SK-N-SH (cell line): ENCODE measurements at regions not wholly inside any gene's neighbourhood (a gene's known extent, or its start where the extent isn't known, plus 50 kb on each side); places are given as distances from the start of the nearest gene placed in this dataset.

Source experiments
- CTCF ChIA-PET: fragments of 300-600, 350-600 bp; formaldehyde crosslinking; extraction: SDS; loops from one replicate; lab custom pipeline; 2021; lab: Yijun Ruan, JAX
- POLR2A ChIA-PET: fragments of 350-600 bp; sonication (Branson Sonifier 250); formaldehyde crosslinking; extraction: SDS; loops from one replicate; lab custom pipeline; 2020; ENCODE audit warnings: antibody characterized with exemption, inconsistent platforms; lab: Yijun Ruan, JAX
- DNase-seq: peaks from one replicate; pipeline ENCODE4 v3.0.0; 2012
- H2AFZ ChIP-seq: fragments of 200-600 bp; sonication (generic); 2 replicates; pipeline ENCODE4 v1.8.1; 2016; ENCODE audit warnings: antibody characterized with exemption, mild to moderate bottlenecking, low read depth
- H3F3A ChIP-seq: fragments of 200-600 bp; sonication (generic); replicated peaks from 2 replicates; pipeline ENCODE3; 2016; ENCODE audit warnings: antibody characterized with exemption, mild to moderate bottlenecking; ENCODE audit not compliant: insufficient read depth
- H3K27ac ChIP-seq, 2 experiments: fragments of 200-500 bp in 1 of 2; fragments of 200-600 bp in 1 of 2; sonication (Bioruptor generic) in 1 of 2; sonication (generic), shearing (Covaris generic) in 1 of 2; 2 replicates each; pipeline versions ENCODE4 v1.5.1 to v1.6.1; 2014 to 2016; ENCODE audit warnings: low read depth in 2 of 2, inconsistent platforms in 1 of 2, low read length in 1 of 2, mild to moderate bottlenecking in 1 of 2, mixed read lengths in 1 of 2
- H3K27me3 ChIP-seq: fragments of 200-600 bp; sonication (generic), shearing (Covaris generic); 2 replicates; pipeline ENCODE4 v1.6.1; 2016; ENCODE audit warnings: mixed run types; ENCODE audit not compliant: insufficient read depth
- H3K36me3 ChIP-seq, 2 experiments: fragments of 200-500 bp in 1 of 2; fragments of 200-600 bp in 1 of 2; sonication (Bioruptor generic) in 1 of 2; sonication (generic) in 1 of 2; replicated peaks in 1 of 2; 2 replicates each; pipeline versions ENCODE3 to v1.5.1; 2014 to 2016; ENCODE audit warnings: low read length in 1 of 2, mild to moderate bottlenecking in 1 of 2; ENCODE audit not compliant: insufficient read depth in 2 of 2, control insufficient read depth in 1 of 2
- H3K4me1 ChIP-seq, 2 experiments: fragments of 200-500 bp in 1 of 2; fragments of 200-600 bp in 1 of 2; sonication (Bioruptor generic) in 1 of 2; sonication (generic), shearing (Covaris generic) in 1 of 2; 2 replicates each; pipeline versions ENCODE4 v1.5.1 to v1.6.1; 2014 to 2016; ENCODE audit warnings: low read depth in 1 of 2, low read length in 1 of 2, mixed run types in 1 of 2; ENCODE audit not compliant: insufficient read depth in 2 of 2, control insufficient read depth in 1 of 2
- H3K4me2 ChIP-seq: fragments of 200-600 bp; sonication (generic), shearing (Covaris generic); 2 replicates; pipeline ENCODE4 v1.6.1; 2017; ENCODE audit warnings: mixed run types
- H3K4me3 ChIP-seq, 2 experiments: fragments of 200-500 bp in 1 of 2; fragments of 200-600 bp in 1 of 2; sonication (Bioruptor generic) in 1 of 2; sonication (generic), shearing (Covaris generic) in 1 of 2; 2 replicates each; pipeline versions ENCODE4 v1.5.1 to v1.8.1; 2014 to 2016; ENCODE audit warnings: low read depth in 2 of 2, inconsistent platforms in 1 of 2, low read length in 1 of 2, mild to moderate bottlenecking in 1 of 2, mixed read lengths in 1 of 2, moderate library complexity in 1 of 2
- H3K79me2 ChIP-seq: fragments of 200-600 bp; sonication (generic); 2 replicates; pipeline ENCODE4 v1.8.1; 2017; ENCODE audit warnings: mild to moderate bottlenecking; ENCODE audit not compliant: insufficient read depth
- H3K9ac ChIP-seq: fragments of 200-600 bp; sonication (generic); 2 replicates; pipeline ENCODE4 v1.6.1; 2017; ENCODE audit warnings: mixed run types
- H3K9me2 ChIP-seq: fragments of 200-600 bp; sonication (generic); 2 replicates; pipeline ENCODE4 v1.6.1; 2017; ENCODE audit warnings: mixed run types
- H3K9me3 ChIP-seq: fragments of 200-600 bp; sonication (generic); 2 replicates; pipeline ENCODE4 v1.6.1; 2017; ENCODE audit warnings: mixed run types, mild to moderate bottlenecking, moderate library complexity
- H4K20me1 ChIP-seq: fragments of 200-600 bp; sonication (generic); 2 replicates; pipeline ENCODE4 v1.6.1; 2017; ENCODE audit warnings: mild to moderate bottlenecking, mixed run types; ENCODE audit not compliant: insufficient read depth
- CHD2 ChIP-seq: fragments of 150-350 bp; IDR thresholded peaks from 2 replicates; pipeline ENCODE4 v1.6.1; 2018; ENCODE audit warnings: low read length; ENCODE audit not compliant: partially characterized antibody
- EP300 ChIP-seq, 2 experiments: IDR thresholded peaks; 2 replicates each; pipeline versions ENCODE4 v1.4.0 to v1.6.1; 2012; ENCODE audit warnings: borderline replicate concordance in 1 of 2, low read depth in 1 of 2, low read length in 1 of 2
- FOSL2 ChIP-seq: IDR thresholded peaks from 2 replicates; pipeline ENCODE4 v1.4.0; 2012; ENCODE audit warnings: low read depth, mild to moderate bottlenecking, moderate library complexity, borderline replicate concordance
- FOXJ3 ChIP-seq: sonication (generic); formaldehyde crosslinking; IDR thresholded peaks from 2 replicates; pipeline ENCODE4 v1.5.1; 2020; ENCODE audit warnings: mild to moderate bottlenecking, missing genetic modification reagents
- GATA2 ChIP-seq: sonication (generic); formaldehyde crosslinking; IDR thresholded peaks from 2 replicates; pipeline ENCODE4 v1.5.0; 2020; ENCODE audit warnings: mild to moderate bottlenecking, missing genetic modification reagents
- IRF3 ChIP-seq: fragments of 150-350 bp; IDR thresholded peaks from 2 replicates; pipeline ENCODE4 v1.6.1; 2016; ENCODE audit warnings: mild to moderate bottlenecking, low read depth, low read length
- MEF2A ChIP-seq: IDR thresholded peaks from 2 replicates; pipeline ENCODE4 v1.4.0; 2012; ENCODE audit warnings: low read depth, borderline replicate concordance
- MXI1 ChIP-seq: IDR thresholded peaks from 2 replicates; pipeline ENCODE4 v1.6.1; 2012; ENCODE audit warnings: mild to moderate bottlenecking, low read depth, low read length, improper control_type of control experiment
- NRF1 ChIP-seq: IDR thresholded peaks from 2 replicates; pipeline ENCODE4 v1.6.1; 2012; ENCODE audit warnings: low read depth, mild to moderate bottlenecking, low read length
- PBX3 ChIP-seq: IDR thresholded peaks from 2 replicates; pipeline ENCODE4; 2012
- POLR2AphosphoS5 ChIP-seq: IDR thresholded peaks from 2 replicates; pipeline ENCODE4 v1.6.1; 2012; ENCODE audit warnings: low read depth, low read length
- RAD21 ChIP-seq: IDR thresholded peaks from 2 replicates; pipeline ENCODE4 v1.6.1; 2012; ENCODE audit warnings: mild to moderate bottlenecking, low read length
- RCOR1 ChIP-seq: fragments of 150-350 bp; IDR thresholded peaks from 2 replicates; pipeline ENCODE4 v1.6.1; 2017; ENCODE audit warnings: antibody characterized with exemption, low read length
- REST ChIP-seq: IDR thresholded peaks from 2 replicates; pipeline ENCODE4 v1.6.1; 2012; ENCODE audit warnings: mild to moderate bottlenecking, low read depth, low read length, moderate library complexity
- RXRA ChIP-seq: IDR thresholded peaks from 2 replicates; pipeline ENCODE4 v1.4.0; 2012; ENCODE audit warnings: low read depth, mild to moderate bottlenecking, borderline replicate concordance
- SIN3A ChIP-seq: IDR thresholded peaks from 2 replicates; pipeline ENCODE4 v1.6.1; 2012; ENCODE audit warnings: low read depth, mild to moderate bottlenecking, low read length, moderate library complexity, borderline replicate concordance
- TCF12 ChIP-seq: IDR thresholded peaks from 2 replicates; pipeline ENCODE4 v1.4.0; 2012
- TEAD4 ChIP-seq: IDR thresholded peaks from 2 replicates; pipeline ENCODE4 v1.4.0; 2012; ENCODE audit warnings: mild to moderate bottlenecking, borderline replicate concordance; ENCODE audit not compliant: insufficient read depth
- USF1 ChIP-seq: IDR thresholded peaks from 2 replicates; pipeline ENCODE4 v1.4.0; 2012; ENCODE audit warnings: low read depth, borderline replicate concordance
- USF2 ChIP-seq: fragments of 150-350 bp; IDR thresholded peaks from 2 replicates; pipeline ENCODE4 v1.6.1; 2017; ENCODE audit warnings: antibody characterized with exemption, low read length, low read depth, borderline replicate concordance
- WGBS: methylation state at CpG from one replicate; pipeline ENCODE4 v1.1.6; 2017; ENCODE audit warnings: low lambda C conversion rate; 5-methylcytosine and 5-hydroxymethylcytosine counted together

GRCh38 chr5:60232036-60232795 lies 338.7 kb upstream of the PDE4D start:
- H3K27me3 ChIP-seq = no peaks in the 10 kb centered on the region
- no peak overlapping the region for H3K4me3 ChIP-seq
- H3K27ac ChIP-seq = no peak overlapping the region
- no peak overlapping the region for H3K9ac ChIP-seq
- 80% methylated on average over 2 of the region's 2 CpGs for WGBS
- H3K4me1 ChIP-seq = no peaks in the 10 kb centered on the region
- H3K9me2 ChIP-seq = no peaks in the 10 kb centered on the region
- no peak overlapping the region for H3K4me2 ChIP-seq
- H2AFZ ChIP-seq = no peak overlapping the region
- no peaks in the 10 kb centered on the region for H3F3A ChIP-seq
- CTCF ChIA-PET = interaction anchor here (1.0 kb wide), 1 partner anchor 9 kb away, joined by 3 read pairs; no protein-coding TSS in a partner anchor
- H4K20me1 ChIP-seq = no peaks in the 10 kb centered on the region
- POLR2A ChIA-PET = no interaction called here
- DNase-seq = no peak
- no peak for TF ChIP-seq MXI1
- H3K36me3 ChIP-seq = no peaks in the 10 kb centered on the region
- no peaks in the 10 kb centered on the region for H3K79me2 ChIP-seq
- no peaks in the 10 kb centered on the region for H3K9me3 ChIP-seq

DNA sequence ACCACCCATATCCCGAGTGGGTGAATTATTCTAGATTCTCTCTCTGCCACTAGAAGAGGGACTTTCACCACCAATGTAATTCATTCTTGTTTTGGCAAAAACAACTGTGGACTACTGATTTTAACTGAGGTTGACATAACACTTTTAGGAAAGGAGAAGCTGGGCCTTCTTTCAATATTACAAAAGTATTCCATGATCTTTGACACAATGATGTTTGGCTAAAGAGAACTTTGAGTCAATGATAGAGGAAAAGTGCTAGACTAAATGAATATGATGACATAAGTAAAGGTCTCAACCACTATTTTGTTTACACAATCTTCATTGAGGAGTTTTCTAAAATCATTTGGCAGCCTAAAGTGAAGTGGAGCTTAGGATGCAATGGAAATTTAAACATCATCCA lies 336.9 kb upstream of the PDE4D start:
- Histone ChIP-seq H3K27me3 (no peaks in the 10 kb centered on the region), H3K9me2 (no peaks in the 10 kb centered on the region), H3K36me3 (no peaks in the 10 kb centered on the region), H3K27ac (no peak overlapping the region), H3K4me3 (no peak overlapping the region), H3K4me2 (no peak overlapping the region), H3K4me1 (no peaks in the 10 kb centered on the region), H3K9ac (no peak overlapping the region), H3F3A (no peaks in the 10 kb centered on the region), H3K79me2 (no peaks in the 10 kb centered on the region), H4K20me1 (no peaks in the 10 kb centered on the region), H2AFZ (no peak overlapping the region), H3K9me3 (no peaks in the 10 kb centered on the region)
- no peak for DNase-seq
- POLR2A ChIA-PET = no interaction called here
- CTCF ChIA-PET = no interaction called here
- 84% methylated on average over 1 of the region's 1 CpG for WGBS
- TF ChIP-seq POLR2AphosphoS5 (no peak), FOSL2 (no peak), TCF12 (no peak), EP300 (IDR thresholded peaks at IDR 0.05; ENCODE audit: borderline replicate concordance in 1 of 2, low read depth in 1 of 2, low read length in 1 of 2) (no peak), PBX3 (no peak), IRF3 (no peak), TEAD4 (no peak), RXRA (no peak), GATA2 (CRISPR knock-in tag) (no peak), NRF1 (no peak), FOXJ3 (CRISPR knock-in tag) (no peak), REST (no peak), USF1 (no peak), RCOR1 (no peak), MEF2A (no peak), RAD21 (no peak), SIN3A (no peak), USF2 (no peak), CHD2 (no peak)
